Aorta (tissue), 5 donors: ENCODE measurements at regions not wholly inside any gene's neighbourhood (a gene's known extent, or its start where the extent isn't known, plus 50 kb on each side); places are given as distances from the start of the nearest gene placed in this dataset.

Experiments used
- ATAC-seq: fragments of 200-7000 bp; cut with Tn5 transposase; one replicate; pipeline ENCODE4 v1.9.1; 2022; ENCODE audit warnings: moderate library complexity; ENCODE audit not compliant: low FRiP score
- DNase-seq, 2 donors: peaks; one replicate each; pipeline ENCODE4 v3.0.0-alpha.2; 2020
- H3K27ac ChIP-seq, 2 donors: one replicate each; pipeline ENCODE4 v1.5.1; 2013; ENCODE audit warnings: low read length in 2 of 2, mild to moderate bottlenecking in 2 of 2, moderate library complexity in 2 of 2, control low read depth in 1 of 2, inconsistent platforms in 1 of 2, low read depth in 1 of 2
- H3K27me3 ChIP-seq, 2 donors: one replicate each; pipeline ENCODE4 v1.6.1; 2013; ENCODE audit warnings: control low read depth in 1 of 2, low read length in 1 of 2, mild to moderate bottlenecking in 1 of 2, moderate library complexity in 1 of 2; ENCODE audit not compliant: insufficient read depth in 2 of 2, control insufficient read depth in 1 of 2
- H3K36me3 ChIP-seq, 2 donors: one replicate each; pipeline ENCODE4 v1.6.1; 2013; ENCODE audit warnings: control low read depth in 1 of 2, low read length in 1 of 2, mild to moderate bottlenecking in 1 of 2; ENCODE audit not compliant: insufficient read depth in 2 of 2, control insufficient read depth in 1 of 2
- H3K4me1 ChIP-seq, 2 donors: one replicate each; pipeline ENCODE4 v1.6.1; 2013; ENCODE audit warnings: low read length in 2 of 2, control low read depth in 1 of 2, mild to moderate bottlenecking in 1 of 2, moderate library complexity in 1 of 2; ENCODE audit not compliant: insufficient read depth in 2 of 2, control insufficient read depth in 1 of 2
- H3K4me3 ChIP-seq, 2 donors: one replicate each; pipeline ENCODE4 v1.5.1; 2013; ENCODE audit warnings: low read length in 2 of 2, control low read depth in 1 of 2, mild to moderate bottlenecking in 1 of 2
- H3K9me3 ChIP-seq: one replicate; pipeline ENCODE4 v1.6.1; 2013; ENCODE audit warnings: mild to moderate bottlenecking, low read length; ENCODE audit not compliant: control insufficient read depth
- WGBS, 2 donors: extraction: QIAGEN DNeasy Blood & Tissue Kit; methylation state at CpG; one replicate each; pipeline ENCODE4 v1.1.7; 2013; 5-methylcytosine and 5-hydroxymethylcytosine counted together
- intact Hi-C, 2 donors: fragments of 100-400 bp; cut with DNase I; formaldehyde crosslinking; loops; one replicate each; pipeline versions ENCODE4 v1.14.2 to v1.15.0; 2022
- donor health status: healthy with polysubstance abuse.
- donor health status: Bipolar disorder and iron deficiency.
- donor health status: DM: no; HTN: no; CAD: no.
- donor health status: DM: no; HTN: no; CAD: no.
- donor health status: DM: yes; HTN: yes; CAD: no.

- Histone ChIP-seq H3K4me3 (no peak overlapping the region), H3K4me1 (no peaks in the 10 kb centered on the region), H3K36me3 (no peaks in the 10 kb centered on the region), H3K9me3 (no peaks in the 10 kb centered on the region), H3K27me3 (no peaks in the 10 kb centered on the region), H3K27ac (no peak overlapping the region)
- intact Hi-C loops: no loop called here
- DNase-seq (no peak), ATAC-seq (no peak)
- 96% methylated on average over 10 of the region's 10 CpGs for WGBS, 2 donors
Observed at GRCh38 chr6:134817448-134817847, 132.5 kb downstream of the ALDH8A1 start.

- Histone ChIP-seq H3K27ac (no peak overlapping the region), H3K36me3 (no peaks in the 10 kb centered on the region), H3K4me3 (no peak overlapping the region), H3K9me3 (no peaks in the 10 kb centered on the region), H3K4me1 (no peaks in the 10 kb centered on the region), H3K27me3 (no peaks in the 10 kb centered on the region)
- no peak for DNase-seq
- ATAC-seq: no peak
- 85 to 92% methylated on average over 3 of the region's 3 CpGs for WGBS, 2 donors
- intact Hi-C loops: no loop called here
Observed at GRCh38 chr6:134816780-134817179, 133.1 kb downstream of the ALDH8A1 start.

GRCh38 chr6:134816300-134816699, 133.6 kb downstream of the ALDH8A1 start:
- ATAC-seq (no peak), DNase-seq (no peak)
- Histone ChIP-seq H3K9me3 (no peaks in the 10 kb centered on the region), H3K27ac (no peak overlapping the region), H3K4me1 (no peaks in the 10 kb centered on the region), H3K36me3 (no peaks in the 10 kb centered on the region), H3K27me3 (no peaks in the 10 kb centered on the region), H3K4me3 (no peak overlapping the region)
- 40 to 93% methylated on average over 1 of the region's 1 CpG for WGBS, 2 donors
- intact Hi-C loops: no loop called here

- intact Hi-C loops: no loop called here
- no peak overlapping the region for H3K4me3 ChIP-seq
- no peak for DNase-seq
- no peaks in the 10 kb centered on the region for H3K27me3 ChIP-seq
- H3K27ac ChIP-seq: no peak overlapping the region
- H3K4me1 ChIP-seq: no peaks in the 10 kb centered on the region
- H3K36me3 ChIP-seq: no peaks in the 10 kb centered on the region
- no peaks in the 10 kb centered on the region for H3K9me3 ChIP-seq
- WGBS, 2 donors: 96 to 99% methylated on average over 4 of the region's 4 CpGs
- ATAC-seq: no peak
Observed at GRCh38 chr6:134814076-134814695, 135.7 kb downstream of the ALDH8A1 start.

- intact Hi-C loops: no loop called here
- Histone ChIP-seq H3K27me3 (no peaks in the 10 kb centered on the region), H3K27ac (no peak overlapping the region), H3K4me3 (no peak overlapping the region), H3K36me3 (no peaks in the 10 kb centered on the region), H3K9me3 (no peaks in the 10 kb centered on the region), H3K4me1 (no peaks in the 10 kb centered on the region)
- 95 to 98% methylated on average over 2 of the region's 2 CpGs for WGBS, 2 donors
- DNase-seq (no peak), ATAC-seq (no peak)
Observed at GRCh38 chr6:134813146-134813545, 136.8 kb downstream of the ALDH8A1 start.

- ATAC-seq: no peak
- intact Hi-C loops: no loop called here
- H3K9me3 ChIP-seq: no peaks in the 10 kb centered on the region
- no peak overlapping the region for H3K27ac ChIP-seq
- H3K36me3 ChIP-seq: no peaks in the 10 kb centered on the region
- H3K27me3 ChIP-seq: no peaks in the 10 kb centered on the region
- H3K4me3 ChIP-seq: no peak overlapping the region
- 96 to 98% methylated on average over 2 of the region's 2 CpGs for WGBS, 2 donors
- H3K4me1 ChIP-seq: no peaks in the 10 kb centered on the region
- no peak for DNase-seq
Observed at GRCh38 chr6:134810402-134810801, 139.5 kb downstream of the ALDH8A1 start.

GRCh38 chr6:134809130-134809529, 140.8 kb downstream of the ALDH8A1 start:
- Histone ChIP-seq H3K36me3 (no peaks in the 10 kb centered on the region), H3K9me3 (no peaks in the 10 kb centered on the region), H3K27ac (no peak overlapping the region), H3K27me3 (no peaks in the 10 kb centered on the region), H3K4me3 (no peak overlapping the region), H3K4me1 (no peaks in the 10 kb centered on the region)
- WGBS, 2 donors: 57 to 62% methylated on average over 4 of the region's 4 CpGs
- no peak for DNase-seq
- intact Hi-C loops: no loop called here
- no peak for ATAC-seq

- Histone ChIP-seq H3K4me3 (no peak overlapping the region), H3K27ac (no peak overlapping the region), H3K4me1 (no peaks in the 10 kb centered on the region), H3K27me3 (no peaks in the 10 kb centered on the region), H3K36me3 (no peaks in the 10 kb centered on the region), H3K9me3 (no peaks in the 10 kb centered on the region)
- DNase-seq (no peak), ATAC-seq (no peak)
- intact Hi-C loops: no loop called here
- 58 to 71% methylated on average over 5 of the region's 5 CpGs for WGBS, 2 donors
Observed at GRCh38 chr6:134806180-134806798, 143.6 kb downstream of the ALDH8A1 start.

- Histone ChIP-seq H3K9me3 (no peaks in the 10 kb centered on the region), H3K4me1 (no peaks in the 10 kb centered on the region), H3K4me3 (no peak overlapping the region), H3K36me3 (no peaks in the 10 kb centered on the region), H3K27ac (no peak overlapping the region), H3K27me3 (no peaks in the 10 kb centered on the region)
- 82 to 84% methylated on average over 6 of the region's 6 CpGs for WGBS, 2 donors
- no peak for DNase-seq
- intact Hi-C loops: no loop called here
- no peak for ATAC-seq
Observed at GRCh38 chr6:134805168-134805567, 144.7 kb downstream of the ALDH8A1 start.
